Gastroesophageal sphincter (tissue), 3 donors: ENCODE measurements at regions not wholly inside any gene's neighbourhood (a gene's known extent, or its start where the extent isn't known, plus 50 kb on each side); places are given as distances from the start of the nearest gene placed in this dataset.

Source experiments
- EP300 ChIP-seq: sonication (generic); formaldehyde crosslinking; IDR thresholded peaks from one replicate; pipeline ENCODE4 v1.6.1; 2017; ENCODE audit warnings: antibody characterized with exemption, mild to moderate bottlenecking
- POLR2A ChIP-seq, 2 donors: fragments of 450-650 bp; IDR thresholded peaks; one replicate each; pipeline ENCODE4 v1.6.1; 2017; ENCODE audit warnings: antibody characterized with exemption in 2 of 2, mild to moderate bottlenecking in 2 of 2, moderate library complexity in 1 of 2
- TF ChIP-seq, protein P1 (sequence below), 4 experiments: fragments of 200-600 bp in 2 of 4; fragments of 450-650 bp in 2 of 4; sonication (generic) in 1 of 4; IDR thresholded peaks; one replicate each; pipeline ENCODE4 v1.5.1; 2017 to 2019; ENCODE audit warnings: antibody characterized with exemption in 4 of 4, mild to moderate bottlenecking in 2 of 4, moderate library complexity in 2 of 4

DNA sequence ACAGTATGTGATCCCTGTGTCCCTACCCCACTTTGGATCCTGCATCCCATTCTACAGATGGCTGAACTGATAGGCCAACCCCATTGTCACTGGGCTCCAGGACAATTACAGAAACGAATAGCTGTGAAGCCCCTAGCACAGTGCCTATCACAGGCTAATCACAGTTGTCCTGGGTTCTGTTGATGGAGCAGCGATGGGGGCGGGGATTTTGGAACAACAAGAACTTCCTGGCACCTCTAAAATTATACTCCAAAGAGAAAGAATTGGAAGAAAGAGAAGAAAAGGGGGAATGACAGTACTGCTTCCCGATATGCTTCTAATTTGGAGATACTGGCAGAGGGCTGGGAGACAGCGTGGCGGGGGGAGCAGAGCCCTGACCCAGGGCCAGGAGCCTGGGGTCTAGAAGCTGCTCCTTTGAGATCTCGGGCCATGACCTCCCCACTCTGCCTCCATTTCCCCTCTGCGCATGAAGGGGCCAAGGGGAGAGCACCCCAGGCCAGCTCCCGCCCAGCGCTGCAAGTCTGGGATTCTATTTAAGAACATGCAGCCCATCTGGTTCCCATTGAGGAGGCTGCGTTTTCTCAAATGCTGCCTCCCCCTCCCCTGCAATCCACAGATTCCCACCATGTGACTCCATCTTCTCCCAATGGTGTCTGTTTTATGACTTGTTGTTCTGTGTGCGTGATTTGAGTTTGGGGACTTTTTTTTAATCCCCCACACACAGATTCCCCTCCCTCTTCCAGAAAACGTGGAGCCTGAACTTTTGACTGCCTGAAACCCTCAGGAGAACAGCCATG lies 202.7 kb downstream of the CYP26B1 start:
- TF ChIP-seq EP300 (no peak), POLR2A (IDR thresholded peaks at IDR 0.05) (no peak)
- TF ChIP-seq, protein P1, sequence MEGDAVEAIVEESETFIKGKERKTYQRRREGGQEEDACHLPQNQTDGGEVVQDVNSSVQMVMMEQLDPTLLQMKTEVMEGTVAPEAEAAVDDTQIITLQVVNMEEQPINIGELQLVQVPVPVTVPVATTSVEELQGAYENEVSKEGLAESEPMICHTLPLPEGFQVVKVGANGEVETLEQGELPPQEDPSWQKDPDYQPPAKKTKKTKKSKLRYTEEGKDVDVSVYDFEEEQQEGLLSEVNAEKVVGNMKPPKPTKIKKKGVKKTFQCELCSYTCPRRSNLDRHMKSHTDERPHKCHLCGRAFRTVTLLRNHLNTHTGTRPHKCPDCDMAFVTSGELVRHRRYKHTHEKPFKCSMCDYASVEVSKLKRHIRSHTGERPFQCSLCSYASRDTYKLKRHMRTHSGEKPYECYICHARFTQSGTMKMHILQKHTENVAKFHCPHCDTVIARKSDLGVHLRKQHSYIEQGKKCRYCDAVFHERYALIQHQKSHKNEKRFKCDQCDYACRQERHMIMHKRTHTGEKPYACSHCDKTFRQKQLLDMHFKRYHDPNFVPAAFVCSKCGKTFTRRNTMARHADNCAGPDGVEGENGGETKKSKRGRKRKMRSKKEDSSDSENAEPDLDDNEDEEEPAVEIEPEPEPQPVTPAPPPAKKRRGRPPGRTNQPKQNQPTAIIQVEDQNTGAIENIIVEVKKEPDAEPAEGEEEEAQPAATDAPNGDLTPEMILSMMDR (IDR thresholded peaks at IDR 0.05), result no peak
